GM18861 (cell line): ENCODE measurements at regions not wholly inside any gene's neighbourhood (a gene's known extent, or its start where the extent isn't known, plus 50 kb on each side); places are given as distances from the start of the nearest gene placed in this dataset.

Experiments used
- ATAC-seq: cut with Tn5 transposase; IDR thresholded peaks from one replicate; pipeline ENCODE4 v1.9.1; 2021; ENCODE audit not compliant: unreplicated experiment

DNA sequence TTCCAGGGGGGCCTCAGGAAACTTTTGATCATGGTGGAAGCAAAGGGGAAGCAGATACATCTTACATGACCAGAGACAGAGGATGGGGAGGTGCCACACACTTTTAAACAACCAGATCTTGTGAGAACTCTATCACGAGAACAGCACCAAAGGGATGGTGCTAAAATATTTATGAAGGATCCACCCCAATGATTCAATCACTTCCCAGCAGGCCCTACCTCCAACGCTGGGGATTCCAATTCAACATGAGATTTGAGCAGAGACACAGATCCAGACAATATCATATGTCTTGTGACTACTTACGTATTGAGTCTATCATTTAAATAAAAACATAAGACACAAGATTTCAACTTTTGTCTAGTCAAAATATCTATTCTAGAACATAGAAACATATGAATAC lies 351.9 kb downstream of the EPM2A start:
- ATAC-seq: no peak

- ATAC-seq: no peak
Measured at GRCh38 chr6:145384503-145384902, 350.8 kb downstream of the EPM2A start.

DNA sequence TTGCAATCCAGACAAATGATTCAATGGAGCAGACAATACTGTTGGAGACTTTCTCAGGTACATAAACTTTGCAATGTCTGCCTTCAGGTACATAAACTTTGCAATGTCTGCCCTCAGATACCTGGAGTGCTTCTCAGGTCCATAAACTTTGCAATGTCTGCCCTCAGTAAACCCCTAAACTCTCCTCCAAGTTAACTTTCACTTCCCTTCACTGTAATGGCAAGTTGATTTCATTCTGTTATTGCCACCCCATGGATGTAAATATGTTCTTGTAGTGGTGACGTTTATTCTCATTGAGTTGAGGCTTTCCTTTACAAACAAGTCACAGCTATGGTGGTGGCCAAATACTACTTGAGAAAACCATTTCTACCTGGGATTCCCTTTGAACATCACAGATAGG lies 338.8 kb downstream of the EPM2A start:
- no peak for ATAC-seq

GRCh38 chr6:145400508-145400907 lies 334.8 kb downstream of the EPM2A start:
- ATAC-seq: no peak

DNA sequence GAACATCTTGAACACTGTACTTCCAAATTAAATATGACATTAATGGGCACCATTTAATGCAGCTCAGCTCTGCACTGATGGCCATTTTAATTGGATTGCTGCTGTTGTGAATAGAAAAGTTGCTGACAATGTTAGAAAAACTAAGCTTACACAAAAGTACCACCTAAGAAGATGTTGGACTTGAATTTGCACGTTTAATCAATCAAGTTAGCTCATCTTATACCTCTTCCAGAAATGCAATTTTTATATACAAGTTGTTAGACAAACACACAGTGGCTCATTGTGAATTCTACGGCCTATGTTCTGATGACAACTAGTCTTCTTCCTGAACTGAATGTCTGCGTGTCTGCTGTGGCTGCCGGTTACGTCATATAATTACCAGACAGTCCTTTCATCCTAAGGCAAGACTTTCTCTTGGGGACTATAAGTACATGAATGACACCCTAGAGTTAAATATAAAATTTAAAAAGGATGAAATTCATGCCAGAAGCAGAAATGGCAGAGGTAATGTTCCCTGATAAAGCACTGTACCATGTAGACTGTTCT lies 330.2 kb downstream of the EPM2A start:
- no peak for ATAC-seq

DNA sequence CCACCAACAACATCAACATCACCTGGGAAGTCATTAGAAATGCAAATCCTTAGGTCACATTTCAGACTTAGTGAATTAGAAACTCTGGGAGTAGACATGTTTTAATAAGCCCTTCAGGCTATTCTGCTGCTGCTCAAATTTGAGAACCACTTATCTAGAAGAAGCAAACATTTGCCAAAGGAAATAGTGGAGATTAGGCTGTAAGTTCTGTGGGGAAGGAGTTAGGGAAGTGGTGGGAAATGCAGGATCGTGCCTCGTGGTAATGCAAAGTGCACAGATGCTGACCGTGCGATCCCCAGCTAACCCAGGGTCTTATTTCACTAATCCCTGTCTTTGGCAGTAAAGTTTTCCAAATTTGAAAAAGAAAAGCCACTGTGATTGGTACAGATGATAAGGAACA lies 328.5 kb downstream of the EPM2A start:
- ATAC-seq: no peak

DNA sequence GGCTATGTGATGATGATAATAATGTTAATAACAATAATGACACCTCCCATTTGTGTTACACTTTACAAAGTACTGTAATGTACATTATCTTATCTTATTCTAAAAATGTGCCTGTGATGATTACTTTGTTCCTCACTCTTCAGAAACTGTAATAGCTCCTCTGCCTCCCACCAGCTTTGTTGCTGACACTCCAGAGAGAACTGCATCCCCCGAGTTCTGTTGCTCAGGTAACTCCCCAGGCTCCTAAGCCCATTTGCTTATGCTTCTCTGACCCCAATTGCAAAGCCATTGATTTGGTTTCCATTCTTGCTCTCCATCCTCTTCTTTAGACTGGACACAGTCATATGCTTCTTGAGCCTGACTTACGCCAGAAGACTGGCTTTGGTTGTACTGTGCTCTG lies 319.7 kb downstream of the EPM2A start:
- no peak for ATAC-seq

GRCh38 chr6:145420599-145420998 lies 314.7 kb downstream of the EPM2A start:
- no peak for ATAC-seq

GRCh38 chr6:145423936-145424335 lies 311.4 kb downstream of the EPM2A start:
- ATAC-seq: no peak

GRCh38 chr6:145427232-145427631 lies 308.1 kb downstream of the EPM2A start:
- no peak for ATAC-seq

GRCh38 chr6:145428706-145429105 lies 306.6 kb downstream of the EPM2A start:
- no peak for ATAC-seq

GRCh38 chr6:145442110-145442509 lies 293.2 kb downstream of the EPM2A start:
- no peak for ATAC-seq

GRCh38 chr6:145445674-145446073 lies 289.6 kb downstream of the EPM2A start:
- ATAC-seq: no peak

DNA sequence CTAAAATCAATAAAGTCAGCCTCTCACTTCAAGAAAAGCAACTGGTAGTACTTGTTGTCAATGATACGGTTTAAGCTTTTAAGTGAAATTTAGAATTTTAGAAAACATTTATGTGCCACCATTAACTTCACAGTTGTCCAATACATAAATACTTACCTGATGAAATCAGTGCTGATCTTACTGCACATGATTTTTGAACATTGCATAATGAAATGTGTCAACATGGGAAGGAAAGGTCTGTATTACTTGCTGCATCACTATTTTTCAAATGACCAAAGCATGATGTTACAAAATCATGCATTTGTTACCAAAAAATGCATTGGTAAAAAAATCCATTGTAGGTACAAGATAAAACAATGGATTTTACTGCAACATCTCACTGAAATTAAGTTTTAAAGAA lies 284.3 kb downstream of the EPM2A start:
- no peak for ATAC-seq

DNA sequence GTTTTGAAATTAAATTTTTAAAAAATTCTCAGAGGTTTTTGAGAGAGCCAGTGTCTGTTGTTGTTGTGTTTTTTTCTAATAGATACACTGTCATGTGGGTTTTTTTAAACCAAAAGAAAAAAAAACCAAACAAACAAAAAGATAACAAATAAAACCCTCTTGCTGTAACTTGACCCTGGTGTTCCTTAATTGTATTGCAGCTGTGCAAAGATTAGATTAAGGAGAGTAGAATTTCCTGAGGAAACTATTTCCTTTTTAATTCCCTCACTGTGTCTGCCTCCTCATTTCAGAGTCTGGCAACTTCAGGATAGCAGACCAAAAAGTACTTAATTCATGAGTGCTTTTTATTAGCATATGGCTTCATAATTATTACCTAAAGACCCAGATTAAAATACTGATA lies 281.9 kb downstream of the EPM2A start:
- ATAC-seq: no peak

GRCh38 chr6:145454006-145454405 lies 281.3 kb downstream of the EPM2A start:
- no peak for ATAC-seq

- no peak for ATAC-seq
Measured at GRCh38 chr6:145457556-145457955, 277.8 kb downstream of the EPM2A start.

DNA sequence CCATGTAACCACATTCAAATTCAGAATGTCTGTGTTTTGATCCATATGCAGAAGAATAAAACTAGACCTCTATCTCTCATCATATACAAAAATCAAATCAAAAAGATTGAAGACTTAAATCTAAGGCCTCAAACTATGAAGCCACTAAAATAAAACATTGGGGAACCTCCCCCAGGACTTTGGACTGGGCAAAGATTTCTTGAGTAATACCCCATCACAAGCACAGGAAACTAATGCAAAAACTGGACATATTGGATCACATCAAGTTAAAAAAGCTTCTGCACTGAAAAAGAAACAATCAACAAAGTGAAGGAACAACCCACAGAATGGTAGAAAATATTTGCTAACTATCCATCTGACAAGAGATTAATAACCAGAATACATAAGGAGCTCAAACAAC lies 266.8 kb downstream of the EPM2A start:
- no peak for ATAC-seq

GRCh38 chr6:145469021-145469420 lies 266.3 kb downstream of the EPM2A start:
- no peak for ATAC-seq

- no peak for ATAC-seq
Measured at GRCh38 chr6:145475794-145476396, 259.4 kb downstream of the EPM2A start.

- no peak for ATAC-seq
Measured at GRCh38 chr6:145480024-145480423, 255.3 kb downstream of the EPM2A start.

DNA sequence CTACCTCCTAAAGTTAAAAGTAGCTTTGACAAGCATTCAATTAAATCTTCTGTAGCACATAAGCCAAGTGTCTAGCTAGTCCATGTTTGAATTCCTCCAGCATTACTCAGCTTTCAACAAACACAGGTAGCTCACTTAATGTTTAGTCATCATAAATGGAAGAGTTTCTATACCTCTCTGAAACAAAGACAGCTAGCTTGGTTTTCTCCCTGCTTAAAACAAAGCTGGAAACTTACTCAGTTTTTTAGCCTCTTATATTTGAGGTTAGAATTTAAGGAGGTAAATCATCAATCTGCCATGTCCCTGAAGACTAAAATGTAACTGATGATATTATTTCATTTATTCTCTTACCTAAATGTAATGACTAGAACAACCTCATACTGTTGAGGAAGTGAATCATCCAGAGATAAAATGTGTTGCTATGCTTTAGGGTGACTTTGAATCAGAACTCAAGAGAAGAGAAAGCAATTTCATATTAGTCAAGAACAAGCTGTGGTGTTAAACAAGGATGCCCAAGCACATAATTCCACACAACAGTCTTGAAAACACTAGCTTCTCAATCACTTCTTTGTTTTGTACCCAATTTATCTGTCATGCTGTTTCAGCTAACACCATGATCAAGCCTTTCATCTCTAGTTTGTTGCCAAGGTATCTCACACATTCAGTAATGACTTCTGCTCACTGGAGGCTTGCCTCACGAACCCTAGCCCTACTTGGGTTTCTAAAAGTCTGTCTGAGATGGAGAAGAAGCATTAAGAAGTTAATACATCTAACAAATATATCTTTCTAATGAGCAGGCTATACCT lies 251.9 kb downstream of the EPM2A start:
- ATAC-seq: no peak
